ENCODE measurements at regions not wholly inside any gene's neighbourhood (a gene's known extent, or its start where the extent isn't known, plus 50 kb on each side); places are given as distances from the start of the nearest gene placed in this dataset.

DNA sequence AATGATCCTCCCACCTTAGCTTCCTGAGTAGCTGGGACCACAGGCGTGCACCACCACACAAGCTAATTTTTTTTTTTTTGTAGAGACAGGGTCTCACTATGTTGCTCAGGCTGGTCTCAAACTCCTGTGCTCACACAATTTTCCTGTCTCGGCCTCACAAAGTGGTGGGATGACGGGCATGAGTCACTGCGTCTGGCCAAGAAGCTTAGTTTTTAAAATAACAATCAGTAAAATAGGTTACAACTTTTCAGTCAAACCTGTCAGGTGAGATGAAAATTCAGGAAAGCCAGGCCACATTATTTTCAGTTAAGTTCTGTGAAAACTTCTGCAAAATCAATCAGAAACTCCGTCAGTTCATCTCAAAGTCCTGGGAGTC is 55.4 kb downstream of the FAM241B start:
- TF ChIP-seq, protein P1, sequence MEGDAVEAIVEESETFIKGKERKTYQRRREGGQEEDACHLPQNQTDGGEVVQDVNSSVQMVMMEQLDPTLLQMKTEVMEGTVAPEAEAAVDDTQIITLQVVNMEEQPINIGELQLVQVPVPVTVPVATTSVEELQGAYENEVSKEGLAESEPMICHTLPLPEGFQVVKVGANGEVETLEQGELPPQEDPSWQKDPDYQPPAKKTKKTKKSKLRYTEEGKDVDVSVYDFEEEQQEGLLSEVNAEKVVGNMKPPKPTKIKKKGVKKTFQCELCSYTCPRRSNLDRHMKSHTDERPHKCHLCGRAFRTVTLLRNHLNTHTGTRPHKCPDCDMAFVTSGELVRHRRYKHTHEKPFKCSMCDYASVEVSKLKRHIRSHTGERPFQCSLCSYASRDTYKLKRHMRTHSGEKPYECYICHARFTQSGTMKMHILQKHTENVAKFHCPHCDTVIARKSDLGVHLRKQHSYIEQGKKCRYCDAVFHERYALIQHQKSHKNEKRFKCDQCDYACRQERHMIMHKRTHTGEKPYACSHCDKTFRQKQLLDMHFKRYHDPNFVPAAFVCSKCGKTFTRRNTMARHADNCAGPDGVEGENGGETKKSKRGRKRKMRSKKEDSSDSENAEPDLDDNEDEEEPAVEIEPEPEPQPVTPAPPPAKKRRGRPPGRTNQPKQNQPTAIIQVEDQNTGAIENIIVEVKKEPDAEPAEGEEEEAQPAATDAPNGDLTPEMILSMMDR (IDR thresholded peaks at IDR 0.05) = no peak
- TF ChIP-seq POLR2AphosphoS5 (IDR thresholded peaks at IDR 0.05; ENCODE audit: insufficient read depth in 1 of 2, low read depth in 1 of 2) = no peak
- TF ChIP-seq POLR2A (IDR thresholded peaks at IDR 0.05) = no peak

Measured in vagina (tissue), 2 donors.